AG09309 (cell line): ENCODE measurements at regions not wholly inside any gene's neighbourhood (a gene's known extent, or its start where the extent isn't known, plus 50 kb on each side); places are given as distances from the start of the nearest gene placed in this dataset.

Source experiments
- DNase-seq: peaks from one replicate; pipeline ENCODE4 v3.0.0-alpha.2; 2010; ENCODE audit warnings: low read depth
- H3K4me3 ChIP-seq: 2 replicates; pipeline ENCODE4 v1.5.1; 2011; ENCODE audit warnings: mild to moderate bottlenecking, low read depth, low read length, moderate library complexity; ENCODE audit not compliant: control insufficient read depth
- TF ChIP-seq, protein P1 (sequence below): IDR thresholded peaks from 2 replicates; pipeline ENCODE4 v1.5.1; 2011; ENCODE audit warnings: mild to moderate bottlenecking, low read depth, low read length, inconsistent platforms; ENCODE audit not compliant: insufficient read depth, control insufficient read depth; ENCODE audit errors: missing control alignments

DNA sequence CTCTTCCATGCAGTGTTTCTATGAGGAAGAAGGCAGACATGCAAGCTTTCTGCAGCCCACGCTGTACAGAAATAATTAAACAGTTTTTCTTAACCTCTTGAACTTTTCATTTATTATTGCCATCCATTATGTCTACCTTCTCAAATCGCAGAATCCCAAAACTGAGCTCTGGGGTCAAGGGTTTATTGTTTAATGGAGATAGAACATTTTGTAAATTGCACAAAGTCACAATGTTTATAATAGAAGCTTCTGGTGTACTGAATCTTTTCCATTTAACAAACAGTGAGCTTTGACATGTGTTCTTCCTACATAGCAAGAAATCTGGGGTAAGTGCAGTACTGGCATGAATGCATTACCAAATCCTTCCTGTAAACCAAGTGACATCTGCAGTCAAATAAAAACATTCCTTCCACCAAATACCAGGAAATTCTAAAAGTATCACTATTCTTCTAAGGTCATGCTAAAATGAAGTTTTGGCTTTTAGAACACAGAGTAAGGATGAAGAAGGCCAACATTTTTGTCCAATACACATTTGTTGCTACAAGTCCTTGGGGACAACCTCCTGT lies 385.3 kb upstream of the DDHD1 start:
- DNase-seq, result peak; percentile 54
- H3K4me3 ChIP-seq, result no peak overlapping the region
- TF ChIP-seq, protein P1, sequence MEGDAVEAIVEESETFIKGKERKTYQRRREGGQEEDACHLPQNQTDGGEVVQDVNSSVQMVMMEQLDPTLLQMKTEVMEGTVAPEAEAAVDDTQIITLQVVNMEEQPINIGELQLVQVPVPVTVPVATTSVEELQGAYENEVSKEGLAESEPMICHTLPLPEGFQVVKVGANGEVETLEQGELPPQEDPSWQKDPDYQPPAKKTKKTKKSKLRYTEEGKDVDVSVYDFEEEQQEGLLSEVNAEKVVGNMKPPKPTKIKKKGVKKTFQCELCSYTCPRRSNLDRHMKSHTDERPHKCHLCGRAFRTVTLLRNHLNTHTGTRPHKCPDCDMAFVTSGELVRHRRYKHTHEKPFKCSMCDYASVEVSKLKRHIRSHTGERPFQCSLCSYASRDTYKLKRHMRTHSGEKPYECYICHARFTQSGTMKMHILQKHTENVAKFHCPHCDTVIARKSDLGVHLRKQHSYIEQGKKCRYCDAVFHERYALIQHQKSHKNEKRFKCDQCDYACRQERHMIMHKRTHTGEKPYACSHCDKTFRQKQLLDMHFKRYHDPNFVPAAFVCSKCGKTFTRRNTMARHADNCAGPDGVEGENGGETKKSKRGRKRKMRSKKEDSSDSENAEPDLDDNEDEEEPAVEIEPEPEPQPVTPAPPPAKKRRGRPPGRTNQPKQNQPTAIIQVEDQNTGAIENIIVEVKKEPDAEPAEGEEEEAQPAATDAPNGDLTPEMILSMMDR, result no peak

DNA sequence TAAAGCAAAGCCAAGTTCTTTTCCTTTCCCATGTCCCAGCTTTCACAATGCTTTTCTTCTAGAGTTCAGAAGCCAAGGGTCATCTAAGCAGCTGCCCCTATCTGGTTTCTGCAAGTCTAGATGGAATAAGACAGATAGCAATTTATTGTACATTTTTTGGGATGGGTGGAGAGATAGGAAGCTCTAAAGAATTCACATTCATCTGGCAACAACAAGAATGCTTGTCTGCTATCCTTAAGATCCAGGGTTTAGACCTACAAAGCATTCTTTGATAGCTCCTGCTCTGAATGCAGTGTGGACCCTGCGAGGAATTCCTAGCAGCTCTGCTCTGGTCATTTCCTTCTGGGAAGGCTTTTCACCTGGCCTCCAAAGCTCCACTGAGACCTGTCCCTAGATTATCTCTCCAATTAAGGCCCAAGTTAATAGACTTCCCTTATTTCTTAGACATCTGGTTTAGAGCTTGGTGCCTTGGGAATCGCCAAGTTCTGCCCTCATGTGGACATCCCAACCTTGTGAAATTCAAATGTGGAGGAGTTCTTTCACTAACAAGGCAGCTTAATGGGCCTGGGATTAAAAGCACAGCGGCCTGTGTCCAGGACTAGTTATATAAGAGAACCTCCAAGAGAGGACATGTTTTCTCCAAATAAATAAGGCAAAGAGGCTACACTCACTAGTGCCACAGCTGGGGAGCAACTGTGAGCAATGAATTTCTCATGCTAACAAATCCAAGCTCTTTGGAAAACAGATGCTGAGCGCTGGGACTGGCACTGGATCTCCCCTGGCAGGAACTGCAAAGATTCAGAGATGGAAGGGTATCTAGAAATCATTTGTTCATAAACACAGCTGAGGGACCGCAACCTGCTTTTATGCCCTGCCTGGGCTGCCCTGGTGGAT lies 384.5 kb upstream of the DDHD1 start:
- no peak overlapping the region for H3K4me3 ChIP-seq
- DNase-seq, result no peak
- TF ChIP-seq, protein P1, result peak; percentile 17

DNA sequence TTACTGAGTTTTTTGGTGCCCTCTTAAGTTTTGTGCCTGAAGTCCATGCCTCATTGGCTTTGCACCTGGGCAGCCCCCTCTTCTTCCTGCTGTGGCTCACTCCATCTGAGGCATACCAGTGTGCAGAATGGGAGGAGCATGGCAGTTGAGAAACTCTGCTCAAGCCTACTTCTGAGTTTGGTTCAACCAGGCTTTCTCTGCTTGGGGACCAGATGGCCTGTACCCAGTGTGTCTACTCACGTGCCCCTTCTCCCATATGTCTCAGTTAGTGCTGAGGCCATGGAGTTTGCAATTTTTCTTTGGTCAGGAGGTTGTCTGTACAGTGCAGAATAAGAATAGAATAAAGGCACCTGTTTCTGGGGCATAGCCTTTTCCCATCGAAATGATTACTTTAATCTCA lies 383.3 kb upstream of the DDHD1 start:
- TF ChIP-seq, protein P1, result no peak
- H3K4me3 ChIP-seq, result no peak overlapping the region
- no peak for DNase-seq

DNA sequence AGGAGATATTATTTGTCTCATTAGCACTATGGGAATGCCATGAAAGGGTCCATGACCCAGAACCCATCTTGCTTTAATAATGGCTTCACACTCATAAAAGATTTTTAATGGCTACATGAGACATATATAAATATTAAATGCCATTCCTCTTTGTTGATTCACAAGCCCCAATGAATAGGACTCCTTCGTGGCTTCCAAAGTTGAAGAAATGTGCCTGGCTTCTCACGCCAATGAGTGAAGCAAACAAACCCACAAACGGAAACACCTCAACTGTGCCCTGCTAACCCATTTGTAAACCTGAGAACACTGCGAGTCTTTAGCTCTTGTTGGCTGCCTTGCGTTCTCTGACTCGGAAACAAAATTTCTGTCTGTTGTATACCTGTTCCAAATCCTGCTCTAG lies 381.7 kb upstream of the DDHD1 start:
- H3K4me3 ChIP-seq, result no peak overlapping the region
- TF ChIP-seq, protein P1, result no peak
- DNase-seq, result peak; percentile 91

DNA sequence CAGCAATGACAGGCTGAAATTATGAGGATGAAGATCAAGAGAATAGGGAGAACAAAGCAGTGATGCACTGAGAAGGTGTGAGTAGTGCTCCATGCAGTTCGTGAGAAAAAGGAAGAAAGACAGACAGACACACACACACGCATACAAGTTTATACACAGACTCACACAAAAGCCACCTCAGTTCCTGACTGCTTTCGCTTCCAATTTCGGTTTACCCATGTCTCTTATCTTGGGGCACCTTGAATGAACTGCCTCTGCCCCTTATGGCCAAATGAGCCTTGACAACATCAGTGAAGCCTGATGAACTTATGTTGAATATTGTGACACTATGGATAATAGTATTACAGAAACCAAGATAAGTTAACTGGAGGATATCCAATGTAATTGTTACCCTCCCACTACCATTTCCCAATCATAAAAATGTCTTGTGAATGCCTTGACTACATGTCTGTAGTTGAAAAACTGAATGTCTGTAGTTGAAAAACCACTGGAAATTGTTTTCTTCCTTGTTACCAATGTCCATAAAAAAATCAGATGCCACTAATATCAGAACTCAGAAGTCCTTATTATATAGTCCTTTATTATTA lies 380.4 kb upstream of the DDHD1 start:
- no peak overlapping the region for H3K4me3 ChIP-seq
- TF ChIP-seq, protein P1, result no peak
- DNase-seq, result no peak

DNA sequence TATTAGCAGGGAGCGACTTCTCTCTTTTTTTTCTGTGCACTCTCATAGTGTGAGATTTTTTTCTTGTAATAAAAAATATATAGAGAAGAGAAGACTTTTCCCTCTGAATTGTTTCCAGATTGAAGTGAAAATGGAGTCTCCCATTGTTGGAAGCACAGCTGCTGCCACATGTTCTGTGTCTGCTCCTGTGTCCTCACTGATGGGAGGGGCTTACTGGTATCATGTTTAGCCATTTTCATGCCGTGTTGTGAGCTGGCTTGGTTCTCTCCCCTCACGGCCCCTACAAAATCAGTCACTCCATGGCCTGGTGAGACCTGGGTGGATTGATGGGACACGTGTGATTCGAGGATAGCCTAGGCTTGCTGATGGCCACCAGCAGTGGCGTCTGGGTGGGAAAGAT lies 379.7 kb upstream of the DDHD1 start:
- H3K4me3 ChIP-seq, result no peak overlapping the region
- TF ChIP-seq, protein P1, result no peak
- DNase-seq, result no peak
